Rectal smooth muscle tissue (tissue), 1 donor: ENCODE measurements at regions not wholly inside any gene's neighbourhood (a gene's known extent, or its start where the extent isn't known, plus 50 kb on each side); places are given as distances from the start of the nearest gene placed in this dataset.

Source experiments
- H3K27ac ChIP-seq: one replicate; pipeline ENCODE4 v1.7.0; 2013; ENCODE audit warnings: low read depth, low read length, inconsistent platforms
- H3K27me3 ChIP-seq: one replicate; pipeline ENCODE4 v1.7.0; 2013; ENCODE audit warnings: low read length; ENCODE audit not compliant: control insufficient read depth, insufficient read depth
- H3K36me3 ChIP-seq: one replicate; pipeline ENCODE4 v1.7.0; 2013; ENCODE audit warnings: low read length; ENCODE audit not compliant: control insufficient read depth, insufficient read depth
- H3K4me1 ChIP-seq: one replicate; pipeline ENCODE4 v1.7.0; 2013; ENCODE audit warnings: low read length; ENCODE audit not compliant: control insufficient read depth, insufficient read depth
- H3K4me3 ChIP-seq: one replicate; pipeline ENCODE4 v1.7.0; 2013; ENCODE audit warnings: low read length
- H3K9ac ChIP-seq: one replicate; pipeline ENCODE4 v1.7.0; 2013; ENCODE audit warnings: low read length

GRCh38 chr12:13474381-13474780 is 277.9 kb downstream of the EMP1 start:
- H3K27ac ChIP-seq: no peak overlapping the region

GRCh38 chr12:13472690-13473089 is 276.2 kb downstream of the EMP1 start:
- H3K27me3 ChIP-seq: no peaks in the 10 kb centered on the region
- no peaks in the 10 kb centered on the region for H3K4me1 ChIP-seq
- H3K36me3 ChIP-seq: no peaks in the 10 kb centered on the region
- no peak overlapping the region for H3K4me3 ChIP-seq
- no peak overlapping the region for H3K27ac ChIP-seq
- no peak overlapping the region for H3K9ac ChIP-seq

More at GRCh38 chr12:13474381-13474780, 277.9 kb downstream of the EMP1 start:
- Histone ChIP-seq H3K4me1 (no peaks in the 10 kb centered on the region), H3K4me3 (no peak overlapping the region), H3K27me3 (no peaks in the 10 kb centered on the region), H3K36me3 (no peaks in the 10 kb centered on the region), H3K9ac (no peak overlapping the region)

- no peak overlapping the region for H3K9ac ChIP-seq
- H3K27ac ChIP-seq: no peak overlapping the region
- H3K4me3 ChIP-seq: no peak overlapping the region
- no peaks in the 10 kb centered on the region for H3K4me1 ChIP-seq
- no peaks in the 10 kb centered on the region for H3K36me3 ChIP-seq
- no peaks in the 10 kb centered on the region for H3K27me3 ChIP-seq
Observed at GRCh38 chr12:13471471-13471870, 274.9 kb downstream of the EMP1 start.

- no peak overlapping the region for H3K27ac ChIP-seq
- H3K27me3 ChIP-seq: no peaks in the 10 kb centered on the region
Observed at GRCh38 chr12:13465635-13466034, 269.1 kb downstream of the EMP1 start.

GRCh38 chr12:13463189-13463588 is 266.7 kb downstream of the EMP1 start:
- H3K4me1 ChIP-seq: no peaks in the 10 kb centered on the region
- no peaks in the 10 kb centered on the region for H3K36me3 ChIP-seq
- no peak overlapping the region for H3K9ac ChIP-seq
- H3K4me3 ChIP-seq: no peak overlapping the region
- no peaks in the 10 kb centered on the region for H3K27me3 ChIP-seq
- H3K27ac ChIP-seq: no peak overlapping the region

More at GRCh38 chr12:13465635-13466034, 269.1 kb downstream of the EMP1 start:
- Histone ChIP-seq H3K36me3 (no peaks in the 10 kb centered on the region), H3K4me1 (no peaks in the 10 kb centered on the region), H3K9ac (no peak overlapping the region), H3K4me3 (no peak overlapping the region)

GRCh38 chr12:13462450-13462849 is 265.9 kb downstream of the EMP1 start:
- Histone ChIP-seq H3K9ac (no peak overlapping the region), H3K4me3 (no peak overlapping the region), H3K36me3 (no peaks in the 10 kb centered on the region), H3K4me1 (no peaks in the 10 kb centered on the region), H3K27ac (no peak overlapping the region), H3K27me3 (no peaks in the 10 kb centered on the region)

GRCh38 chr12:13455778-13456144 is 259.2 kb downstream of the EMP1 start:
- H3K36me3 ChIP-seq: no peaks in the 10 kb centered on the region
- no peak overlapping the region for H3K4me3 ChIP-seq
- H3K27me3 ChIP-seq: no peaks in the 10 kb centered on the region
- H3K4me1 ChIP-seq: no peaks in the 10 kb centered on the region
- no peak overlapping the region for H3K27ac ChIP-seq
- H3K9ac ChIP-seq: no peak overlapping the region

- Histone ChIP-seq H3K36me3 (no peaks in the 10 kb centered on the region), H3K4me1 (no peaks in the 10 kb centered on the region), H3K27ac (no peak overlapping the region), H3K27me3 (no peaks in the 10 kb centered on the region), H3K4me3 (no peak overlapping the region), H3K9ac (no peak overlapping the region)
Observed at GRCh38 chr12:13454991-13455777, 258.7 kb downstream of the EMP1 start.

- no peaks in the 10 kb centered on the region for H3K36me3 ChIP-seq
- no peak overlapping the region for H3K9ac ChIP-seq
- no peaks in the 10 kb centered on the region for H3K27me3 ChIP-seq
- no peak overlapping the region for H3K4me3 ChIP-seq
- no peaks in the 10 kb centered on the region for H3K4me1 ChIP-seq
- H3K27ac ChIP-seq: no peak overlapping the region
Observed at GRCh38 chr12:13452955-13453570, 256.5 kb downstream of the EMP1 start.

- no peaks in the 10 kb centered on the region for H3K4me1 ChIP-seq
- no peak overlapping the region for H3K4me3 ChIP-seq
- no peak overlapping the region for H3K27ac ChIP-seq
- H3K27me3 ChIP-seq: no peaks in the 10 kb centered on the region
- no peaks in the 10 kb centered on the region for H3K36me3 ChIP-seq
- no peak overlapping the region for H3K9ac ChIP-seq
Observed at GRCh38 chr12:13451776-13452175, 255.2 kb downstream of the EMP1 start.

- Histone ChIP-seq H3K9ac (no peak overlapping the region), H3K27me3 (no peaks in the 10 kb centered on the region), H3K27ac (no peak overlapping the region), H3K4me3 (no peak overlapping the region), H3K36me3 (no peaks in the 10 kb centered on the region), H3K4me1 (no peaks in the 10 kb centered on the region)
Observed at GRCh38 chr12:13450231-13451080, 253.9 kb downstream of the EMP1 start.

- Histone ChIP-seq H3K36me3 (no peaks in the 10 kb centered on the region), H3K4me1 (no peaks in the 10 kb centered on the region), H3K27ac (no peak overlapping the region), H3K27me3 (no peaks in the 10 kb centered on the region), H3K4me3 (no peak overlapping the region), H3K9ac (no peak overlapping the region)
Observed at GRCh38 chr12:13444076-13444475, 247.6 kb downstream of the EMP1 start.
